ENCODE measurements at regions not wholly inside any gene's neighbourhood (a gene's known extent, or its start where the extent isn't known, plus 50 kb on each side); places are given as distances from the start of the nearest gene placed in this dataset.

- no peak for TF ChIP-seq POLR2AphosphoS5 (IDR thresholded peaks at IDR 0.05; ENCODE audit: insufficient read depth in 1 of 2, low read depth in 1 of 2)
- TF ChIP-seq, protein P1, sequence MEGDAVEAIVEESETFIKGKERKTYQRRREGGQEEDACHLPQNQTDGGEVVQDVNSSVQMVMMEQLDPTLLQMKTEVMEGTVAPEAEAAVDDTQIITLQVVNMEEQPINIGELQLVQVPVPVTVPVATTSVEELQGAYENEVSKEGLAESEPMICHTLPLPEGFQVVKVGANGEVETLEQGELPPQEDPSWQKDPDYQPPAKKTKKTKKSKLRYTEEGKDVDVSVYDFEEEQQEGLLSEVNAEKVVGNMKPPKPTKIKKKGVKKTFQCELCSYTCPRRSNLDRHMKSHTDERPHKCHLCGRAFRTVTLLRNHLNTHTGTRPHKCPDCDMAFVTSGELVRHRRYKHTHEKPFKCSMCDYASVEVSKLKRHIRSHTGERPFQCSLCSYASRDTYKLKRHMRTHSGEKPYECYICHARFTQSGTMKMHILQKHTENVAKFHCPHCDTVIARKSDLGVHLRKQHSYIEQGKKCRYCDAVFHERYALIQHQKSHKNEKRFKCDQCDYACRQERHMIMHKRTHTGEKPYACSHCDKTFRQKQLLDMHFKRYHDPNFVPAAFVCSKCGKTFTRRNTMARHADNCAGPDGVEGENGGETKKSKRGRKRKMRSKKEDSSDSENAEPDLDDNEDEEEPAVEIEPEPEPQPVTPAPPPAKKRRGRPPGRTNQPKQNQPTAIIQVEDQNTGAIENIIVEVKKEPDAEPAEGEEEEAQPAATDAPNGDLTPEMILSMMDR (IDR thresholded peaks at IDR 0.05) = no peak
- no peak for TF ChIP-seq POLR2A (IDR thresholded peaks at IDR 0.05)
- intact Hi-C loops (cut with DNase I) = no loop called here
Observed at GRCh38 chr3:135865085-135865484, 100.4 kb upstream of the PPP2R3A start.

DNA sequence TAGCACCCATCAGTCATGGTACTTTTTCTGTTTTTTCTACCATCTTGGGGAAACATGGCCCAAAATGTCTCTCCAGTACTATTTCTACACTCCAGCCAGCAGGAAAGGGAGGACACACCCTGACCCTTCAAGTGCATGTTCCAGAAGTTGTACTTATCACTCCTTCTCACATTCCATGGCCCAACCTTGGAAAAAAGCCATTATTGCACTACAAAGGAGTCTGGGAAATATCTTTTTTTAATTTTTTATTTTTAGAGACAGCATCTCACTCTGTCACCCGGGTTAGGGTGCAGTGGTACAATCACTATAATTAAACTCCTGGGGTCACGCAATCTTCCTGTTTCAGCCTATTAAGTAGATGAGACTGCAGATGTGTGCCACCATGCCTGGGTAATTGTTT is 100.0 kb upstream of the PPP2R3A start:
- Histone ChIP-seq H3K4me1 (no peaks in the 10 kb centered on the region), H3K27me3 (no peaks in the 10 kb centered on the region), H3K27ac (no peak overlapping the region), H3K4me3 (no peak overlapping the region), H3K9me3 (no peaks in the 10 kb centered on the region), H3K36me3 (no peaks in the 10 kb centered on the region)
- DNase-seq (ENCODE audit: extremely low spot score in 2 of 2) = no peak
- intact Hi-C loops (cut with DNase I) = no loop called here
- TF ChIP-seq POLR2A (IDR thresholded peaks at IDR 0.05) (no peak), POLR2AphosphoS5 (IDR thresholded peaks at IDR 0.05; ENCODE audit: insufficient read depth in 1 of 2, low read depth in 1 of 2) (no peak)
- TF ChIP-seq, protein P1 (IDR thresholded peaks at IDR 0.05) = no peak

More at GRCh38 chr3:135865085-135865484, 100.4 kb upstream of the PPP2R3A start:
- Histone ChIP-seq H3K9me3 (no peaks in the 10 kb centered on the region), H3K4me3 (no peak overlapping the region), H3K36me3 (no peaks in the 10 kb centered on the region), H3K27ac (no peak overlapping the region), H3K27me3 (no peaks in the 10 kb centered on the region), H3K4me1 (no peaks in the 10 kb centered on the region)
- no peak for DNase-seq (ENCODE audit: extremely low spot score in 2 of 2)

GRCh38 chr3:135867911-135868310 is 97.6 kb upstream of the PPP2R3A start:
- TF ChIP-seq POLR2AphosphoS5 (IDR thresholded peaks at IDR 0.05; ENCODE audit: insufficient read depth in 1 of 2, low read depth in 1 of 2) (no peak), POLR2A (IDR thresholded peaks at IDR 0.05) (no peak)
- TF ChIP-seq, protein P1 (IDR thresholded peaks at IDR 0.05) = no peak
- Histone ChIP-seq H3K9me3 (no peaks in the 10 kb centered on the region), H3K4me3 (no peak overlapping the region), H3K4me1 (no peaks in the 10 kb centered on the region), H3K27me3 (no peaks in the 10 kb centered on the region), H3K27ac (no peak overlapping the region), H3K36me3 (no peaks in the 10 kb centered on the region)
- DNase-seq (ENCODE audit: extremely low spot score in 2 of 2) = no peak
- intact Hi-C loops (cut with DNase I) = no loop called here

DNA sequence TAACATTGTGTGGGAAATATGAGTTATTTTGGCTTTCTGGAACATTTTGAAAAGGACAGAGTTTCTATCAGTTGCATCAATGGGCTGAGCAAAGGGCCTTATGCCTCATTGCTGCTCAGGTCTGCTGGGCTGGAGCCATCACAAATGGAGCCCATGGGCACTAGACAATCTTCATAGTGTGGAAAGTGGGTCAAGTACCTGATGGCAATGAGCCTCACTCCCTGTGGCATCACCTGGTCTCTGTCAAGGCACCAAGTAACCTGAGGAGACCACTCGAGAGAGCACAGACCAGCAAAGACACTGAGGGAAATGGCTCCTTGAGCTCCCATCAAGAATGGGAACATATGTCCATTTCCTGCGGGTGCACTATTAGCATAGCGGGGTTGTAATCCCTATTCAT is 96.7 kb upstream of the PPP2R3A start:
- intact Hi-C loops (cut with DNase I) = no loop called here
- Histone ChIP-seq H3K27ac (no peak overlapping the region), H3K9me3 (no peaks in the 10 kb centered on the region), H3K27me3 (no peaks in the 10 kb centered on the region), H3K4me1 (no peaks in the 10 kb centered on the region), H3K4me3 (no peak overlapping the region), H3K36me3 (no peaks in the 10 kb centered on the region)
- DNase-seq (ENCODE audit: extremely low spot score in 2 of 2) = no peak
- TF ChIP-seq POLR2A (IDR thresholded peaks at IDR 0.05) = no peak
- TF ChIP-seq, protein P1 (IDR thresholded peaks at IDR 0.05) = no peak
- TF ChIP-seq POLR2AphosphoS5 (IDR thresholded peaks at IDR 0.05; ENCODE audit: insufficient read depth in 1 of 2, low read depth in 1 of 2) = no peak

DNA sequence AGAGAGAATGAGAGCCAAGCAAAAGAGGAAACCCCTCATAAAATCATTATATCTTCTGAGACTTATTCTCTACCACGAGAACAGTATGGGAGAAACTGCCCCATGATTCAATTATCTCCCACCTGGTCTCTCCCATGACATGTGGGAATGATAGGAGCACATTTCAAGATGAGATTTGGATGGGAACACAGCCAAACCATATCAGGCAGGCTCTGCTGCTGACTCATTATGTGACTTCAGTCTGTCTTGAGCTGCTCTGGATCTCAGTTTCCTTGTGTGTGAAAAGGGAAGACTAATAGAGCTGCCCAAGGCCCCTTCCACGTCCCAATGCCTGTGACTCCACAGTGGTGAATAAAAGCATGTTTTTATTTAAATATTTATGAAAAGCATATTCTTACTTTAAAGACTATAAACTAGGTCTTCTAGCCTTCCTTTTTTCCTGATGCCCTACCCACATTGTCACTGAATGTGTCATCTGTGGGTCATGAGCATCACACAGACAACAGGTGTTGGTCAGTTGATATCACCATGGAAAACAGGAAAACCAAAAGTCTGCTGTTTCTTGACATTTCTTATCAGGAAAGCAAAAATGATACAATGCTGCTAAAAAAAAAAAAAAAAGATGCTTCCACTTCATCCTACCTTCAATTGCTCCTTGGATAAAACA is 96.0 kb upstream of the PPP2R3A start:
- H3K27ac ChIP-seq = no peak overlapping the region
- DNase-seq (ENCODE audit: extremely low spot score in 2 of 2) = no peak
- TF ChIP-seq, protein P1 (IDR thresholded peaks at IDR 0.05) = no peak
- TF ChIP-seq POLR2AphosphoS5 (IDR thresholded peaks at IDR 0.05; ENCODE audit: insufficient read depth in 1 of 2, low read depth in 1 of 2) (no peak), POLR2A (IDR thresholded peaks at IDR 0.05) (no peak)
- no peak overlapping the region for H3K4me3 ChIP-seq
- H3K9me3 ChIP-seq = no peaks in the 10 kb centered on the region
- no peaks in the 10 kb centered on the region for H3K27me3 ChIP-seq
- H3K36me3 ChIP-seq = no peaks in the 10 kb centered on the region
- intact Hi-C loops (cut with DNase I) = loop anchor here (10.0 kb wide), 1 partner anchor 435 kb away; no protein-coding TSS in a partner anchor
- H3K4me1 ChIP-seq = no peaks in the 10 kb centered on the region
